PFSK-1 (cell line): ENCODE measurements at regions not wholly inside any gene's neighbourhood (a gene's known extent, or its start where the extent isn't known, plus 50 kb on each side); places are given as distances from the start of the nearest gene placed in this dataset.

ENCODE experiments used
- POLR2AphosphoS5 ChIP-seq: IDR thresholded peaks from 2 replicates; pipeline ENCODE4 v1.6.1; 2012; ENCODE audit warnings: low read depth, mild to moderate bottlenecking, control low read depth, low read length, moderate library complexity
- REST ChIP-seq, 2 experiments: IDR thresholded peaks; 2 replicates each; pipeline versions ENCODE4 v1.6.1 to v1.8.0; 2011 to 2012; ENCODE audit warnings: low read depth in 2 of 2, low read length in 2 of 2, control low read depth in 1 of 2, inconsistent platforms in 1 of 2, mild to moderate bottlenecking in 1 of 2, moderate library complexity in 1 of 2; ENCODE audit not compliant: insufficient read depth in 1 of 2
- SIN3A ChIP-seq: IDR thresholded peaks from 2 replicates; pipeline ENCODE4 v1.6.1; 2012; ENCODE audit warnings: mild to moderate bottlenecking, low read length, moderate library complexity, borderline replicate concordance; ENCODE audit not compliant: insufficient read depth
- TAF1 ChIP-seq: IDR thresholded peaks from 2 replicates; pipeline ENCODE4 v1.6.1; 2012; ENCODE audit warnings: low read length, control low read depth, borderline replicate concordance; ENCODE audit not compliant: insufficient read depth

DNA sequence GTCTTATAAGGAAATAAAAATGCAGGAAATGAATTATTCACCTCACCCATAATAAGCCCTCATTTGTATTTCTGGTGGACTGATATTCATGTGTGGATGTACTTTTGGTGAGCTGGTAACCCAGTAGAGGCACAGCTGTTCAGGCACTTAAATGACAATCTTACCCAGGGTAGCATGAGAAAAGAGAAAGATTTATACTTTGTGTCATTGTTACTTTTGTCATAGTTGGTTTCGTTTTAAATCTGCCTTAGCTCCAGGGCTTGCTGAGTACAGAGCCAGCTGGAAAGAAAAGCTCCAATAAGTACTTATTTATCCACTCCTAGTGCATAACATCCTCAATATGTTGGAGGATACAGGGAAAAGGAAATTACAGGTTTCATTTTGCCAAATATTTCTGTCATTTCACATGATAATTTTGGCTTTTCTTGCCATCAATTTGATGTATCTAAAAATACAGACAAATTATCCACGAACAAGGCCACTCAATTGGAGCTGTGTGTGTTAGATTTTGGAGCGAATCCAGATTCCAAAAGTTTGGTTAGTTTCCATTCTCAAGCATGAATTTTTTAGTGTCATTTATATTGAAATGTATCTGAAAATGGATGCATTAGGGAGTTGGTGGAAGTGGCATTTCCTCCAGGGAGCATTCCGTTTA lies 1276.1 kb upstream of the FAM98A start:
- TF ChIP-seq SIN3A (no peak), POLR2AphosphoS5 (no peak), REST (IDR thresholded peaks at IDR 0.05; ENCODE audit: insufficient read depth in 1 of 2, low read depth in 2 of 2, low read length in 2 of 2) (no peak), TAF1 (no peak)
